Activated B cell treated with CpG ODN at 0.5 μM for 24 hours (primary cell): ENCODE measurements at regions not wholly inside any gene's neighbourhood (a gene's known extent, or its start where the extent isn't known, plus 50 kb on each side); places are given as distances from the start of the nearest gene placed in this dataset.

ENCODE experiments used
- ATAC-seq: fragments of 200-7000 bp; cut with Tn5 transposase; one replicate; pipeline ENCODE4 v1.10.0; 2021; ENCODE audit warnings: low read depth, mild to moderate bottlenecking, moderate library complexity
- CTCF ChIA-PET: fragments of 350-600 bp; sonication (Branson Sonifier 250); formaldehyde crosslinking; loops from one replicate; lab custom pipeline; 2021; ENCODE audit warnings: antibody characterized with exemption; lab: Charles Lee
- POLR2A ChIA-PET: fragments of 350-600 bp; sonication (Branson Sonifier 250); formaldehyde crosslinking; loops from one replicate; lab custom pipeline; 2021; ENCODE audit warnings: antibody characterized with exemption; lab: Charles Lee
- DNase-seq: peaks from one replicate; pipeline ENCODE4 v3.0.0; 2022
- H3K27ac Mint-ChIP-seq: one replicate; pipeline ENCODE4 v1.8.0; 2020; ENCODE audit warnings: mixed read lengths
- H3K27me3 Mint-ChIP-seq: one replicate; pipeline ENCODE4 v1.8.0; 2021; ENCODE audit warnings: mixed read lengths
- H3K36me3 Mint-ChIP-seq: one replicate; pipeline ENCODE4 v1.8.0; 2021; ENCODE audit warnings: low read depth, mixed read lengths
- H3K4me1 Mint-ChIP-seq: one replicate; pipeline ENCODE4 v1.8.0; 2021; ENCODE audit warnings: mixed read lengths
- H3K4me3 Mint-ChIP-seq: one replicate; pipeline ENCODE4 v1.8.0; 2020; ENCODE audit warnings: mild to moderate bottlenecking, mixed read lengths
- H3K9me3 Mint-ChIP-seq: one replicate; pipeline ENCODE4 v1.8.0; 2020; ENCODE audit warnings: mixed read lengths
- CTCF ChIP-seq: fragments of 200-600 bp; IDR thresholded peaks from one replicate; pipeline ENCODE4 v1.8.0; 2022; ENCODE audit warnings: antibody characterized with exemption, mild to moderate bottlenecking
- intact Hi-C: fragments of 100-400 bp; cut with micrococcal nuclease; formaldehyde crosslinking; loops from one replicate; pipeline ENCODE4 v1.15.1; 2024

DNA sequence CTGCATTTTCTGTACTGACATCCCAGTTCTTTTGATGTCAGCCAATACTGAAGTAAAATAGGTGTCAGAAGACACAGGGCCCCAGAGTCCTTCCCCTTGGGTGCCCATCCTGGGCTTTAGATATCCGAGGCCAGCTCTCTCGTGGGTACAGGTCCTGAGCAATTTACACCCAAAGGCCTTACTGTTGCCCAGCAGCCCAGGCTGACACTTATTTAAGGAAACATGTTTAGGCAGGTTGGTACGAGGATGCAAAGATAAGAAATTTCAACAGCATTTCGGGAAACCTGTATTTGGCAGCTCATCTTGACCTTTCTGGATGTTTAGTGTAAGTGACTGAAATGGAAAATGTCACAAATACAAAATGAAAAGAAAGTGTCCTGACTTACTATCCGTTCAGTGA is 130.0 kb upstream of the IL12A start:
- Mint-ChIP-seq H3K9me3 (no peaks in the 10 kb centered on the region), H3K4me3 (no peak overlapping the region), H3K36me3 (no peaks in the 10 kb centered on the region), H3K27ac (no peak overlapping the region), H3K27me3 (peaks cover 4% of the 10 kb centered on the region), H3K4me1 (peaks cover 27% of the 10 kb centered on the region)
- POLR2A ChIA-PET = no interaction called here
- no peak for ATAC-seq
- no peak for TF ChIP-seq CTCF
- intact Hi-C loops = no loop called here
- no peak for DNase-seq
- CTCF ChIA-PET = no interaction called here

DNA sequence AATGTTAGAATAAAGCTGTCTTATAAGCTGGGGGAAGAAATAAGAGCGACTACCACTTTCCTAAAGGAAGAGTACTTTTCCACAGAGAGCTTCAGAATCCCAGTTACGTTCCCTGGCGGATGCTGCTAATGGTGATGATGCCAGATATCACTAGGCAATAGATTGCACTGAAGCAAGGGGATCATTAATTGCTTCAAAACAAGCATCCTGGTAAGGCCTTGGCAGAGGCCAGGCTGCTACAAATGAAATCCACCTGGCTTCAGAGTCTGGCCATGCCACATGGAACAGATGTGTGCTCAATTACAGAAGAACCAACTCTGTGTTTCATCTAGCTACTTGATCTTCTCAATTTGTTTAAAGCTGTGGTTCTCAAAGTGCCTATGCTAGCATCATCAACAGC is 129.2 kb upstream of the IL12A start:
- H3K4me1 Mint-ChIP-seq = peaks cover 27% of the 10 kb centered on the region
- ATAC-seq (no peak), DNase-seq (no peak)
- H3K27me3 Mint-ChIP-seq = peaks cover 4% of the 10 kb centered on the region
- no peak for TF ChIP-seq CTCF
- H3K36me3 Mint-ChIP-seq = no peaks in the 10 kb centered on the region
- H3K27ac Mint-ChIP-seq = no peak overlapping the region
- intact Hi-C loops = no loop called here
- ChIA-PET POLR2A (no interaction called here), CTCF (no interaction called here)
- H3K9me3 Mint-ChIP-seq = no peaks in the 10 kb centered on the region
- no peak overlapping the region for H3K4me3 Mint-ChIP-seq

GRCh38 chr3:159859836-159860235 is 128.8 kb upstream of the IL12A start:
- no peaks in the 10 kb centered on the region for H3K9me3 Mint-ChIP-seq
- intact Hi-C loops = no loop called here
- DNase-seq = no peak
- H3K4me1 Mint-ChIP-seq = peaks cover 27% of the 10 kb centered on the region
- no peaks in the 10 kb centered on the region for H3K36me3 Mint-ChIP-seq
- no peak overlapping the region for H3K4me3 Mint-ChIP-seq
- no peak overlapping the region for H3K27ac Mint-ChIP-seq
- ChIA-PET POLR2A (no interaction called here), CTCF (no interaction called here)
- no peak for ATAC-seq
- peaks cover 2% of the 10 kb centered on the region for H3K27me3 Mint-ChIP-seq
- TF ChIP-seq CTCF = no peak

GRCh38 chr3:159860269-159861116 is 128.1 kb upstream of the IL12A start:
- intact Hi-C loops = no loop called here
- DNase-seq = no peak
- Mint-ChIP-seq H3K27me3 (no peaks in the 10 kb centered on the region), H3K4me1 (peaks cover 27% of the 10 kb centered on the region), H3K36me3 (no peaks in the 10 kb centered on the region), H3K27ac (no peak overlapping the region), H3K4me3 (no peak overlapping the region), H3K9me3 (no peaks in the 10 kb centered on the region)
- CTCF ChIA-PET = no interaction called here
- POLR2A ChIA-PET = no interaction called here
- no peak for ATAC-seq
- TF ChIP-seq CTCF = no peak

DNA sequence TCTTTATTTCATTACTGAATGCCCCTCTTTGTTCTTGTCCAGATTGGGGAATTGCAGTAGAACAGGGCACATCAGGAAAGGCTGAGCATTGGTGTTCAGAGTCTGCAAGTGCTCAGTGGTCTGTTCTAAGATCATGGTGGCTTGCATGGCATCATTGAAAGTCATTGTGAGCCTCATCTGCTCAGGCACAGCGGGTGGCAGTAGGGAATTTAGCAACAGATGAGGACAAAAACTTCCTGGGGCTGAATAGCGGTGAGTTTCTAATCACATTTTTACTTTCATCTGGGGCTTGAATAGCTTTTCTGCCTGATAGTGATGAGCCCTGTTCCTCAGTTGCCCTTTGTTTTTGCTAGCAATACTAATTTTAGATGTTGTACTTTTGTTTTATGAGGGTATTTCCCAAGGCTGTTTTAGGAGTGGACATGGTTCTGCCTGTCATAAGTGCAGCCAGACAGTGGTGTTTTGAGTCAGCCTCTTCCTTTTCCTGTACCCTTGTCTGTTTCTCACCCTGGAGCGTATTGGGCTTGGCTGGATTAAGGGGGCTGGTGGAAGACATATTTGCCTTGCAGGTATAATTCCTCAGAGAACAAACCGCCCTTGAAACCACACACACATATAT is 127.2 kb upstream of the IL12A start:
- H3K27me3 Mint-ChIP-seq = no peaks in the 10 kb centered on the region
- TF ChIP-seq CTCF = no peak
- H3K27ac Mint-ChIP-seq = peak overlapping the region; percentile 11

More for the DNA sequence above, 127.2 kb upstream of the IL12A start:
- peak overlapping the region; percentile 1 for H3K4me3 Mint-ChIP-seq
- ChIA-PET POLR2A (no interaction called here), CTCF (interaction anchor here (1.1 kb wide), 1 partner anchor 33 kb away, joined by 4 read pairs; no protein-coding TSS in a partner anchor)
- H3K9me3 Mint-ChIP-seq = no peaks in the 10 kb centered on the region
- DNase-seq (no peak), ATAC-seq (no peak)
- peaks cover 25% of the 10 kb centered on the region for H3K4me1 Mint-ChIP-seq
- no peaks in the 10 kb centered on the region for H3K36me3 Mint-ChIP-seq
- intact Hi-C loops = no loop called here
